Activated naive CD4-positive, alpha-beta T cell treated with anti-CD3 and anti-CD28 coated beads, Interleukin-2, amount 50 U/mL, for 72 hours (primary cell): ENCODE measurements at regions not wholly inside any gene's neighbourhood (a gene's known extent, or its start where the extent isn't known, plus 50 kb on each side); places are given as distances from the start of the nearest gene placed in this dataset.
"Not testable (repeated sequence)": the region's sequence is repeated elsewhere in the genome, so short reads cannot be mapped to it uniquely, and the experiment has no call there.

ENCODE experiments used
- ATAC-seq, 2 donors: fragments of 150-1000 bp; cut with Tn5 transposase; 2 replicates each; pipeline ENCODE4 v1.10.0; 2021; ENCODE audit warnings: mild to moderate bottlenecking in 2 of 2, moderate library complexity in 2 of 2
- DNase-seq, 2 donors: peaks; one replicate each; pipeline ENCODE4 v3.0.0; 2021 to 2022; ENCODE audit warnings: low spot score in 2 of 2
- H3K27ac Mint-ChIP-seq, 2 donors: one replicate each; pipeline ENCODE4 v1.8.0; 2022; ENCODE audit warnings: mild to moderate bottlenecking in 2 of 2, mixed read lengths in 2 of 2
- H3K36me3 Mint-ChIP-seq, 2 donors: one replicate each; pipeline ENCODE4 v1.8.0; 2022; ENCODE audit warnings: mixed read lengths in 2 of 2
- H3K9me3 Mint-ChIP-seq, 2 donors: one replicate each; pipeline ENCODE4 v1.8.0; 2022; ENCODE audit warnings: mixed read lengths in 2 of 2

GRCh38 chr4:151540728-151541388 lies 131.9 kb downstream of the FHIP1A start:
- ATAC-seq, result no peak
- no peak for DNase-seq
- Mint-ChIP-seq H3K9me3 (no peaks in the 10 kb centered on the region), H3K27ac (no peak overlapping the region), H3K36me3 (no peaks in the 10 kb centered on the region)

- Mint-ChIP-seq H3K9me3 (no peaks in the 10 kb centered on the region), H3K27ac (no peak overlapping the region), H3K36me3 (peaks cover 0 to 4% of the 10 kb centered on the region in 2 donors)
- DNase-seq, result no peak
- ATAC-seq, result no peak
Observed at GRCh38 chr4:151541389-151542071, 132.6 kb downstream of the FHIP1A start.

- DNase-seq, result no peak
- Mint-ChIP-seq H3K36me3 (peaks cover 14 to 21% of the 10 kb centered on the region in 2 donors), H3K9me3 (peaks cover 5 to 6% of the 10 kb centered on the region in 2 donors), H3K27ac (no peak overlapping the region)
- ATAC-seq, result no peak
Observed at GRCh38 chr4:151548708-151549107, 139.7 kb downstream of the FHIP1A start.

DNA sequence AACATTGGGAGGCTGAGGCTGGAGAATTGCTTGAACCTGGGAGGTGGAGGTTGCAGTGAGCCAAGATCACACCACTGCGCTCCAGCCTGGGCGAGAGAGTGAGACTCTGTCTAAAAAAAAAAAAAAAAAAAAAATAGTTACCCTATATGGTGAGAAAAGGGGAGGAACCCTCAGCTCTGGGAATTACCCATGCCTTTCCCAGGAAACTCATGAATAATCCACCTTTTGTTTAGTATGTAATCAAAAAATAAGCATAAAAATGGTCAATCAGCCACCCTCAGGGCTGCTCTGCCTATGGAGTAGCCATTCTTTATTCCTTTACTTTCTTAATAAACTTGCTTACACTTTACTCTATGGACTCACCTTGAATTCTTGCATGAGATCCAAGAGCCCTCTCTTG lies 140.4 kb downstream of the FHIP1A start:
- not testable (repeated sequence) for ATAC-seq, H3K9me3 Mint-ChIP-seq

DNA sequence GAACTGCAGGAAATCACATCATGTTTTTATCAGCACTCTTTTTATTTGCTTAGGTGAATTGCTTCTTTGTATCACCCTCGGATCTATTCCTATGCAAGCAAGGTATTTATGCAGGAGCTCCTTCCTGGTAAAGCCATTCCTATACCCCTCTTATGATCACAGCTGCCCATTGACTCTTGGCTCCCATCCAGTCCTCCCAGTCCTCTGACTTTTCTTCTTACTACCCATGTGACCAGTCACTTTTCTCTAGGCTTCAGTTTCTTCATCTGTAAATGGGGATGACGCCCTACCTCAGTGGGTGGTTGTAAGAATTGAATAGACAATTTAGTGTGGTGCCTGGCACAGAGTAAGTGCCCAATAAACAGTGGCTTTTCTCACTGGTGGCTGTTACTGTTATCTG lies 144.9 kb downstream of the FHIP1A start:
- DNase-seq (no peak), ATAC-seq (no peak)
- peaks cover 6 to 8% of the 10 kb centered on the region in 2 donors for H3K36me3 Mint-ChIP-seq
- peaks cover 3% of the 10 kb centered on the region in 2 donors for H3K9me3 Mint-ChIP-seq
- no peak overlapping the region for H3K27ac Mint-ChIP-seq

More for the DNA sequence above, 140.4 kb downstream of the FHIP1A start:
- not testable (repeated sequence) for H3K27ac Mint-ChIP-seq, DNase-seq
- H3K36me3 Mint-ChIP-seq, result peaks cover 14 to 21% of the 10 kb centered on the region in 2 donors

DNA sequence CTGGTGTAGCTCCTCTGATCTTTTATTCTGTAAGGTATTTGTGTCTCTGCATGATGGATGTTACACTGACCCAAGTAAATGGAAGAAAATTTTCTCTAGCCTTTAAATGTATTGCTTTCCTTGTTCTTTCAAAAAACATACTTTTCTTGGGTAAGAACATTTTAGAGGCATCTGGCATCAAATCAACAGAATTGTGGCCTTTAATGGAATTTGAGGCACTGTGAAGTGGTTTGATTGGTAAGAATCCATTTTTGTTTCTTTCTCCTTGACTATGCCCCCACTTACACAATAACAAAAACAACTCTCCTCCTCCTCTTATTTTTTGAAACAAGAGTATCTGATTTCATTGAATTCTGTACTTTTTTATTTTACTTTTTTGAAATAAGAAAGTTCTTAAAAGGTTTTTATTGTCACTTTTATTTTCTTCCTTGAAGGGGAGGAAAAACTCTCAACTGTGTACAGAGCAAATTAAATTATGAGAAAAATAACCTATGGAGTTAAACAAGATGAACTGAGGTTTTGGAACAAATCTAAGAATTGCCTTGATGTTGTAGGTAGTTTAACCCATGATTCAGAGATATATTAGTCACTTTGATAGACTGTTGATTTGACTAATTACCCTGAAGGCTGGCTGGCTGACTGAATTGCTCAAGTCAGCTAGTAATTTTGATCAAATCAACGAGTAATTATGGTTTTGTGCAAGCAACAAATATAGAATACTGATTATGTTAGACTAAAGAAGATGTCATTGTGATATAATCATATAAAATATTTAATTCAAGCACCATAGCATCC lies 146.4 kb downstream of the FHIP1A start:
- ATAC-seq (peak in 1 of 2 donors; percentile 67), DNase-seq (no peak)
- no peak overlapping the region for H3K27ac Mint-ChIP-seq
- H3K36me3 Mint-ChIP-seq, result peaks cover 0 to 4% of the 10 kb centered on the region in 2 donors
- no peaks in the 10 kb centered on the region for H3K9me3 Mint-ChIP-seq

DNA sequence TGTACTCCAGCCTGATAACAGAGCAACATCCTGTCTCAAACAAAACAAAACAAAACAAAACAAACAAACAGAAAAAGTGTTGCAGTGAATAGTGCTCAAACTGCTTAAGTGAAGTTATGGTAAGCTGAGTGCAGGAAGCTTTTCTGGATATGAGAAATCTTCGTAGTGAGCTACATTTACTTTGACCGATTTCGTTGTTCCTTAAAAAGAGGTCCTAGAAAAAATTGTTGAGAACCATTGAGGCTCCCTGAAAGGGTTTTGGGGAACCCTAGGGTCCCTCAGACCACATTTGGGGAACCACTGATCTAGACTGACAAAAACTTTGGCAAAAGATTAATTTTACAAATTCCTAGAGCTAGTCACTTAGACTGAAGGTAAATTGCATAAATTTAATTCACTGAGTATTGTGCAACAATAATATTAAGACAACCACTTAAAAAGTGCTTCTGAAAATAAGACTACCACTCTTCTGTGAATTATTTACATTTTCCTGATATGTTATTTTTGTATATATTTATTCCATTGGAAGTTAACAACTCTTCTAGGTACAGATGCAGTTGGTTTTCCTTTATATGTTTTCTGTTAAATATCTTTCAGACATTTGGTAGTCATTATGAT lies 149.6 kb downstream of the FHIP1A start:
- H3K27ac Mint-ChIP-seq, result no peak overlapping the region
- no peaks in the 10 kb centered on the region for H3K9me3 Mint-ChIP-seq
- DNase-seq (no peak), ATAC-seq (no peak)
- H3K36me3 Mint-ChIP-seq, result no peaks in the 10 kb centered on the region

GRCh38 chr4:151559595-151559994 lies 150.6 kb downstream of the FHIP1A start:
- Mint-ChIP-seq H3K36me3 (no peaks in the 10 kb centered on the region), H3K9me3 (no peaks in the 10 kb centered on the region), H3K27ac (no peak overlapping the region)
- no peak for ATAC-seq
- no peak for DNase-seq

DNA sequence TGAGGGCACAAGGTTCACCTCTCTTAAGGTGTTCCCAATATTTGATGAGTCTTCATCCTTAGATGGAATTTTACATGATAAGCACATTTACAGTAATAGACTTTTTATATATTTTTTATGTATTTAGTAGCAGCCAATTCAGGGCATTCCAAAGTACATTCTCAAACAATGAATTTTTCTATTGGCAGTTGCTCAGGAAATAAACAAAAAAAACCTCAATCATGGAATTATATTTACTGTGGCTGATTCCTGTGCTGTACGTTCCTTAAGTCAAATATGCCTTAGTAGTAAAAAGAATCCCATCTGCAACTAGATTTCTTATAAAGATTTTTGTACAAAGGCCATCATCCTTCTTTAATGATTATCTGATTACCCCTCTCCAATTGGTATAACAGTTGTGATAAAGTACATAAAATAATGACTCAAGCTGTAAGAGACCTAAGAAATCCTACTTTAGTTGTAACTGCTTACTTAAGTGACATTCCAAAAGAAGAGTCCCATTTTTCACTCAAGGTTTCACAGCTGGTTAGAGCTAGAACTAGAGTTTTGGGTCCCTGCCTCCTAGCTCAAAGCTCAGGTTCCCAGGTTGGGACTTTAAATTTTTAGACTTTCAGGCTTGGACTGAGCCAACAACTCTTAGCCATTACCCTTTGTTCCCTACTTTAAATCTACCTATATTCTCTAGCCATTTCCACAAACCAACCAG lies 152.7 kb downstream of the FHIP1A start:
- no peaks in the 10 kb centered on the region for H3K9me3 Mint-ChIP-seq
- H3K27ac Mint-ChIP-seq, result no peak overlapping the region
- ATAC-seq (no peak), DNase-seq (no peak)
- H3K36me3 Mint-ChIP-seq, result no peaks in the 10 kb centered on the region

DNA sequence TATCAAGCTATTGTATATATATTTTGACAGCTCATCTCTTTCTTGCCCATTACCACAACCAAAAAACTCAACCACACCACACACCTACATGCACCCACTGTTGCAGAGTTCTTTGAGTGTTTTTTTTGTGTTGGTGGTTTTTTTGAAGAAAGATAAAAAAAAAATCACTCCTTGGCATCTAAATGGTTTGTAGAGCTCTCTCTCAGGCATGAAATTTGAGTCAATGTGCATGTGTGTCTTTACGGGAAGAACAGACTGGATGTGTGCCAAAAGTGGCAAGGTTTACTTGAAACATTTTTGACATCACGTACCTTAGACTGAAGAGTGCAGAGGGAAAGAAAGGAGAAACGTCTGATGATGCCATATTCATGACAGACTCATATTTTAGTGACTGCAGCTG lies 154.2 kb downstream of the FHIP1A start:
- no peak overlapping the region for H3K27ac Mint-ChIP-seq
- H3K9me3 Mint-ChIP-seq, result no peaks in the 10 kb centered on the region
- ATAC-seq (peak in 1 of 2 donors; percentile 71), DNase-seq (no peak)
- no peaks in the 10 kb centered on the region for H3K36me3 Mint-ChIP-seq

DNA sequence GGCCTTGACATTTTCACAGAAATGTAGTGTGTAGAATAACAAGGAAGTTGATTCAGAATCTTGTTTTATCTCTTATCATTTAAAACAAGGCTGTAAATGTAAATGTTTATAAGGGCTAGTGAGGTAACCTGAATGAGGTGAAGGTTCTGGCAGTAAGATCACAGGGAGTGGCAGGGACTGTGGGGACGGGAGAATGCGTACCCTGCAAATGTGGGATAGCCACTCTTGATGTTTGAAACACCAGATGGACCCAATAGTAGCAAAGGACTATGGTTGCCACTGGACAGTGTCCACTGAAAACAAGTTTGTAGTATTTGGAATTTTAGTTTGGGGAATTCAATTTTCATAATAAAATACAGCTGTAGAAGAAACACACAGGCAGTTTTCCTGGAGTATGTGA lies 155.3 kb downstream of the FHIP1A start:
- Mint-ChIP-seq H3K9me3 (no peaks in the 10 kb centered on the region), H3K36me3 (no peaks in the 10 kb centered on the region), H3K27ac (no peak overlapping the region)
- ATAC-seq (no peak), DNase-seq (no peak)

- Mint-ChIP-seq H3K36me3 (no peaks in the 10 kb centered on the region), H3K27ac (no peak overlapping the region), H3K9me3 (no peaks in the 10 kb centered on the region)
- no peak for ATAC-seq
- DNase-seq, result no peak
Observed at GRCh38 chr4:151565583-151565982, 156.6 kb downstream of the FHIP1A start.

GRCh38 chr4:151566053-151566452 lies 157.1 kb downstream of the FHIP1A start:
- H3K36me3 Mint-ChIP-seq, result no peaks in the 10 kb centered on the region
- no peaks in the 10 kb centered on the region for H3K9me3 Mint-ChIP-seq
- no peak overlapping the region for H3K27ac Mint-ChIP-seq
- ATAC-seq (no peak), DNase-seq (no peak)

GRCh38 chr4:151567056-151567455 lies 158.1 kb downstream of the FHIP1A start:
- ATAC-seq, result no peak

DNA sequence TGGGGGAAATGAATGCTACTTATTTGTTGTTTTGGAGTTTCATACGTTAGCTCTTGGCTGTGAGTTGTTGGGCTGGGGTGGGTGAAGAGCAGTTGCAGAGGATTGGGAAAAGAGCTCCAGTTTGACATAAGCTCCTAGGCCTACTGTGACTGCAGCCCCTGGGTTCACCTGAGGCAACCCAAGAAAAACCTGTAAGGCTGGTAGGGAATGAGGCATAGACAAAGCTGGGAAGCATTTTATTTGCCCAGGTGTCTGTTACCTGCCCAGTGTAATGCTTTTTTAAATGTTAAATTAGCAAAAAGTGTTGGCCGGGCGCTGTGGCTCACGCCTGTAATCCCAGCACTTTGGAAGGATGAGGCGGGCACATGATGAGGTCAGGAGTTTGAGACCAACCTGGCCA lies 160.0 kb downstream of the FHIP1A start:
- ATAC-seq (no peak), DNase-seq (no peak)
- Mint-ChIP-seq H3K36me3 (no peaks in the 10 kb centered on the region), H3K27ac (no peak overlapping the region), H3K9me3 (no peaks in the 10 kb centered on the region)

More at GRCh38 chr4:151567056-151567455, 158.1 kb downstream of the FHIP1A start:
- no peak for DNase-seq
- H3K9me3 Mint-ChIP-seq, result no peaks in the 10 kb centered on the region
- H3K36me3 Mint-ChIP-seq, result no peaks in the 10 kb centered on the region
- no peak overlapping the region for H3K27ac Mint-ChIP-seq

DNA sequence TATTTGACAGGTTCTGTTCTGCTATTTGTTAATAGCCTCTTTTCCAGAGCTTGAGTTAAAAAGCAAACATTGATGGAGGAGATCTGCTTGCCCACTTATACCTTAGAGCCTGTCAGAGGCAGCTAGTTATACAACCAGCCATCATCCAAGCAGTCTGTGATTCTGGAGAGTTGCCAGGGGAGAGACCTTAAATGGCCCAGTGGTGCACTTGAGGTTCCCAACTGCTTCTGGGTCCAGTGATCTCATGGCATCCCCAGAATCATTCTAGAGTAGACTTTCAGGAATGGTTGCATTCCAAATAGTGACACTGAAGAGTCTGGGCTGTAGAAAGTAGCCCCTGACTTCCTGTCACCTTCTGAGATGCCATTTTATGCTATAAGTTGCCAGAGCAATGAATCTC lies 160.7 kb downstream of the FHIP1A start:
- H3K36me3 Mint-ChIP-seq, result no peaks in the 10 kb centered on the region
- ATAC-seq, result no peak
- H3K27ac Mint-ChIP-seq, result no peak overlapping the region
- H3K9me3 Mint-ChIP-seq, result no peaks in the 10 kb centered on the region
- DNase-seq, result no peak
